HCT116 (cell line): ENCODE measurements at regions not wholly inside any gene's neighbourhood (a gene's known extent, or its start where the extent isn't known, plus 50 kb on each side); places are given as distances from the start of the nearest gene placed in this dataset.

Experiments used
- ATAC-seq: fragments of 200-7000 bp; cut with Tn5 transposase; 2 replicates; pipeline ENCODE4 v1.9.1; 2020; ENCODE audit warnings: mild to moderate bottlenecking, moderate library complexity
- BruUV-seq: library from RNA; stranded (reverse); fragments of 400-500 nt; replicated peaks from 2 replicates; lab custom pipeline; 2021; lab: Mats Ljungman, UMichigan
- CTCF ChIA-PET: fragments of 300-600 bp; sonication (Branson Sonifier 250); formaldehyde crosslinking; loops from one replicate; lab custom pipeline; 2021; ENCODE audit warnings: antibody characterized with exemption; lab: Charles Lee
- POLR2A ChIA-PET: fragments of 300-600, 350-600 bp; sonication (Branson Sonifier 250); formaldehyde crosslinking; loops from one replicate; lab custom pipeline; 2021; ENCODE audit warnings: antibody characterized with exemption; lab: Charles Lee
- RAD21 ChIA-PET, 2 experiments: fragments of 300-600 bp; sonication (Branson Sonifier 250); formaldehyde crosslinking; loops; one replicate each; lab custom pipeline; 2023; ENCODE audit warnings: low total read pairs in 2 of 2; ENCODE audit not compliant: uncharacterized antibody in 2 of 2, unreplicated experiment in 2 of 2, low non-redundant PET in 1 of 2; lab: Charles Lee
- DNase-seq: peaks from one replicate; pipeline ENCODE4 v3.0.0-alpha.2; 2010; ENCODE audit warnings: low read depth, low spot score
- H2AFZ ChIP-seq: fragments of 200-600 bp; shearing (Covaris generic), sonication (generic); 2 replicates; pipeline ENCODE4 v1.6.1; 2017; ENCODE audit warnings: low read depth, mixed run types, mixed read lengths, antibody characterized with exemption, low read length; ENCODE audit not compliant: poor library complexity, severe bottlenecking
- H3K27ac ChIP-seq: 2 replicates; pipeline ENCODE4 v1.5.1; 2012; ENCODE audit warnings: low read depth, low read length
- H3K27me3 ChIP-seq: fragments of 200-600 bp; sonication (generic); 2 replicates; pipeline ENCODE4 v1.6.1; 2016; ENCODE audit warnings: mixed run types, low read length, mixed read lengths; ENCODE audit not compliant: insufficient read depth
- H3K36me3 ChIP-seq, 2 experiments: fragments of 200-500 bp in 1 of 2; fragments of 200-600 bp in 1 of 2; sonication (Bioruptor generic) in 1 of 2; sonication (generic) in 1 of 2; 2 replicates each; pipeline versions ENCODE4 v1.5.1 to v1.6.1; 2014 to 2016; ENCODE audit warnings: low read length in 2 of 2, inconsistent platforms in 1 of 2, mixed read lengths in 1 of 2, mixed run types in 1 of 2; ENCODE audit not compliant: insufficient read depth in 2 of 2, control insufficient read depth in 1 of 2
- H3K4me1 ChIP-seq, 2 experiments: fragments of 200-600 bp in 1 of 2; sonication (generic) in 1 of 2; 2 replicates each; pipeline versions ENCODE4 v1.5.1 to v1.6.1; 2012 to 2017; ENCODE audit warnings: low read length in 2 of 2, inconsistent platforms in 1 of 2, mild to moderate bottlenecking in 1 of 2, mixed read lengths in 1 of 2, mixed run types in 1 of 2, moderate library complexity in 1 of 2; ENCODE audit not compliant: insufficient read depth in 2 of 2, control insufficient read depth in 1 of 2
- H3K4me2 ChIP-seq: fragments of 200-600 bp; sonication (generic); 2 replicates; pipeline ENCODE4 v1.6.1; 2017; ENCODE audit warnings: mixed run types, low read length, mixed read lengths
- H3K4me3 ChIP-seq, 2 experiments: fragments of 200-600 bp in 1 of 2; sonication (generic) in 1 of 2; replicated peaks in 1 of 2; 2 replicates each; pipeline ENCODE4 v1.5.1; 2011 to 2016; ENCODE audit warnings: low read length in 2 of 2, control low read depth in 1 of 2, low read depth in 1 of 2, mild to moderate bottlenecking in 1 of 2, mixed read lengths in 1 of 2, mixed run types in 1 of 2
- H3K79me2 ChIP-seq: fragments of 200-600 bp; sonication (generic); 2 replicates; pipeline ENCODE4 v1.6.1; 2017; ENCODE audit warnings: mild to moderate bottlenecking, mixed run types, low read length, moderate library complexity, mixed read lengths; ENCODE audit not compliant: insufficient read depth
- H3K9ac ChIP-seq: fragments of 200-600 bp; sonication (generic); 2 replicates; pipeline ENCODE4 v1.6.1; 2016; ENCODE audit warnings: low read length, mixed read lengths
- H3K9me2 ChIP-seq: fragments of 200-600 bp; sonication (generic), shearing (Covaris generic); 2 replicates; pipeline ENCODE4 v1.6.1; 2017; ENCODE audit warnings: mixed run types, mild to moderate bottlenecking, moderate library complexity; ENCODE audit not compliant: insufficient read depth
- H3K9me3 ChIP-seq, 2 experiments: fragments of 200-500 bp in 1 of 2; fragments of 200-600 bp in 1 of 2; sonication (Bioruptor generic) in 1 of 2; sonication (generic) in 1 of 2; 2 replicates each; pipeline ENCODE4 v1.6.1; 2014 to 2017; ENCODE audit warnings: low read length in 2 of 2, mixed read lengths in 2 of 2, inconsistent platforms in 1 of 2, low read depth in 1 of 2, mild to moderate bottlenecking in 1 of 2, mixed run types in 1 of 2, moderate library complexity in 1 of 2; ENCODE audit not compliant: control insufficient read depth in 1 of 2, insufficient read depth in 1 of 2
- H4K20me1 ChIP-seq: fragments of 200-600 bp; sonication (generic), shearing (Covaris generic); 2 replicates; pipeline ENCODE4 v1.6.1; 2017; ENCODE audit warnings: mixed run types, mild to moderate bottlenecking, moderate library complexity; ENCODE audit not compliant: insufficient read depth
- ATF3 ChIP-seq: IDR thresholded peaks from 2 replicates; pipeline ENCODE4 v1.6.1; 2012
- CBX3 ChIP-seq: IDR thresholded peaks from 2 replicates; pipeline ENCODE4 v1.6.1; 2012; ENCODE audit warnings: low read depth
- CEBPB ChIP-seq: IDR thresholded peaks from 2 replicates; pipeline ENCODE4 v1.6.1; 2012; ENCODE audit warnings: low read depth
- CTCF ChIP-seq, 3 experiments: fragments of 200-600 bp in 1 of 3; sonication (generic) in 1 of 3; IDR thresholded peaks in 2 of 3; conservative IDR thresholded peaks in 1 of 3; 2 replicates each; pipeline ENCODE4 v1.5.1; 2012 to 2017; ENCODE audit warnings: low read depth in 2 of 3, low read length in 2 of 3, antibody characterized with exemption in 1 of 3, borderline replicate concordance in 1 of 3, control low read depth in 1 of 3, mild to moderate bottlenecking in 1 of 3, mixed read lengths in 1 of 3, mixed run types in 1 of 3, moderate library complexity in 1 of 3; ENCODE audit not compliant: insufficient read depth in 1 of 3
- EGR1 ChIP-seq: IDR thresholded peaks from 2 replicates; pipeline ENCODE4 v1.6.1; 2012; ENCODE audit warnings: low read depth
- EZH2phosphoT487 ChIP-seq: fragments of 200-600 bp; IDR thresholded peaks from 2 replicates; pipeline ENCODE4 v1.6.1; 2018; ENCODE audit warnings: antibody characterized with exemption, borderline replicate concordance
- FOSL1 ChIP-seq: IDR thresholded peaks from 2 replicates; pipeline ENCODE4 v1.6.1; 2012; ENCODE audit warnings: low read depth
- JUND ChIP-seq: IDR thresholded peaks from 2 replicates; pipeline ENCODE4 v1.6.1; 2012
- MAX ChIP-seq: IDR thresholded peaks from 2 replicates; pipeline ENCODE4 v1.6.1; 2012
- POLR2A ChIP-seq: IDR thresholded peaks from 2 replicates; pipeline ENCODE4 v1.7.0; 2011; ENCODE audit warnings: borderline replicate concordance; ENCODE audit not compliant: insufficient read depth, insufficient read length; ENCODE audit errors: extremely low read depth
- POLR2AphosphoS5 ChIP-seq: IDR thresholded peaks from 2 replicates; pipeline ENCODE4 v1.6.1; 2011; ENCODE audit warnings: mild to moderate bottlenecking, low read depth, low read length, moderate library complexity
- RAD21 ChIP-seq: IDR thresholded peaks from 2 replicates; pipeline ENCODE4 v1.6.1; 2012; ENCODE audit warnings: low read depth, mild to moderate bottlenecking
- REST ChIP-seq: IDR thresholded peaks from 2 replicates; pipeline ENCODE4 v1.6.1; 2012; ENCODE audit warnings: low read depth
- SP1 ChIP-seq: IDR thresholded peaks from 2 replicates; pipeline ENCODE4 v1.6.1; 2012; ENCODE audit warnings: low read depth
- YY1 ChIP-seq: IDR thresholded peaks from 2 replicates; pipeline ENCODE4 v1.6.1; 2011; ENCODE audit warnings: low read length, low read depth, moderate library complexity, mild to moderate bottlenecking; ENCODE audit not compliant: insufficient replicate concordance; ENCODE audit errors: extremely low read depth
- ZBTB33 ChIP-seq: IDR thresholded peaks from 2 replicates; pipeline ENCODE4 v1.6.1; 2011; ENCODE audit warnings: mild to moderate bottlenecking, low read length, moderate library complexity; ENCODE audit not compliant: insufficient replicate concordance; ENCODE audit errors: extremely low read depth
- ZFX ChIP-seq: fragments of 450-650 bp; IDR thresholded peaks from 2 replicates; pipeline ENCODE4 v1.6.1; 2017
- intact Hi-C: fragments of 100-400 bp; cut with micrococcal nuclease; formaldehyde crosslinking; loops from 2 replicates; pipeline ENCODE4 v1.10.0; 2022

GRCh38 chr6:151719070-151719469 is 88.4 kb upstream of the ESR1 start (continued):
- TF ChIP-seq REST, result no peak
- TF ChIP-seq EZH2phosphoT487, result no peak
- no peak for TF ChIP-seq YY1
- no peak for TF ChIP-seq MAX
- TF ChIP-seq CBX3, result no peak
- TF ChIP-seq CEBPB, result no peak

GRCh38 chr6:151721146-151721545 is 86.3 kb upstream of the ESR1 start:
- ChIA-PET RAD21 (no interaction called here), POLR2A (no interaction called here)
- no peak for ATAC-seq
- no peak for TF ChIP-seq CEBPB
- TF ChIP-seq MAX, result no peak
- TF ChIP-seq RAD21, result no peak
- TF ChIP-seq EZH2phosphoT487, result no peak
- no peak for TF ChIP-seq SP1
- TF ChIP-seq ZBTB33, result no peak
- TF ChIP-seq JUND, result no peak
- TF ChIP-seq ATF3, result no peak
- no peak for TF ChIP-seq POLR2AphosphoS5
- no peak for TF ChIP-seq CTCF (IDR thresholded peaks at IDR 0.05 in 2 of 3, conservative IDR thresholded peaks at IDR 0.05 in 1 of 3; ENCODE audit: borderline replicate concordance in 1 of 3, insufficient read depth in 1 of 3, low read depth in 2 of 3, low read length in 2 of 3)
- no peak for TF ChIP-seq EGR1
- TF ChIP-seq ZFX, result no peak
- TF ChIP-seq YY1, result no peak
- TF ChIP-seq POLR2A, result no peak
- no peak for TF ChIP-seq FOSL1
- TF ChIP-seq CBX3, result no peak

More at GRCh38 chr6:151721146-151721545, 86.3 kb upstream of the ESR1 start:
- H3K9ac ChIP-seq, result no peak overlapping the region
- no TSS peak for BruUV-seq
- H3K4me2 ChIP-seq, result no peak overlapping the region
- H3K36me3 ChIP-seq, result no peaks in the 10 kb centered on the region
- H3K27me3 ChIP-seq, result no peaks in the 10 kb centered on the region
- no peaks in the 10 kb centered on the region for H3K9me3 ChIP-seq
- no peak overlapping the region for H3K27ac ChIP-seq
- no peaks in the 10 kb centered on the region for H3K79me2 ChIP-seq
- H3K9me2 ChIP-seq, result no peaks in the 10 kb centered on the region
- H2AFZ ChIP-seq, result no peak overlapping the region
- DNase-seq, result no peak
- no peaks in the 10 kb centered on the region for H4K20me1 ChIP-seq
- peaks cover 0 to 7% of the 10 kb centered on the region in 2 experiments; a peak in 1 of 4 replicates for H3K4me1 ChIP-seq
- CTCF ChIA-PET, result no interaction called here
- no peak overlapping the region for H3K4me3 ChIP-seq
- intact Hi-C loops, result no loop called here
